NCI-H1092 treated with DMSO at 0.1 percent for 48 hours (cell line): ENCODE measurements at regions not wholly inside any gene's neighbourhood (a gene's known extent, or its start where the extent isn't known, plus 50 kb on each side); places are given as distances from the start of the nearest gene placed in this dataset.
"Not testable (repeated sequence)": the region's sequence is repeated elsewhere in the genome, so short reads cannot be mapped to it uniquely, and the experiment has no call there.

ENCODE experiments used
- DNase-seq: peaks from one replicate; lab custom pipeline; 2025; lab: John Stamatoyannopoulos, UW

DNA sequence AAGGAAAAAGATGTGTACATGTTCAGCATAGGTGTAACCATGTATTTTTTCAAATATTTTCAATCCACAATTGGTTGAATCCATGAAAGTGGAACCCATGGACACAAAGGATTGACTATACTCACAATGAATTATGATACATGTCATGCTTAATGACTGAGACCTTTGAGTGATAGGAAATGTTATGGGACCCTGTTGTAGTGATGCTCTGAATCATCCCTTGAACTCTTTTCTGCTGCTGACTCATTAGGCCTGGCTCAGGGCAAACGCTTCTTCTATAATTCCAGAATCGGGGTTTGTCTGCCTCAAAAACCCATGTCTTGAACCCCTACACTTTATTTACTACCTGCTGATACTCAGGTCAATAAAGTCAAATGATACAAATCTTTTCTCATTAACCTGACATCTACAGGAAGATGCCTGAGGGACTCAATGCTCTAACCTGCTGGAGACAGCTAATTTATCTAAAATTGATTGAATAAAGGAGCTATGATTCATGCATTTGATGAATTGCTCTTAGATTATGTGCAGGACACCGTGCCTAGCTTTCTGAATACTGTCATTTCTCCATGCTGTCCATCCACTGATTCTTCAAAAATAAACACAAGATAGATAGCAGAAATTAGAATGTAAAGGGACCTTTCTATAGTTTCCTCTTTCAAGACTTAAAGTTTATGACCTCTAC is 260.1 kb downstream of the PRELID2 start:
- DNase-seq = no peak

DNA sequence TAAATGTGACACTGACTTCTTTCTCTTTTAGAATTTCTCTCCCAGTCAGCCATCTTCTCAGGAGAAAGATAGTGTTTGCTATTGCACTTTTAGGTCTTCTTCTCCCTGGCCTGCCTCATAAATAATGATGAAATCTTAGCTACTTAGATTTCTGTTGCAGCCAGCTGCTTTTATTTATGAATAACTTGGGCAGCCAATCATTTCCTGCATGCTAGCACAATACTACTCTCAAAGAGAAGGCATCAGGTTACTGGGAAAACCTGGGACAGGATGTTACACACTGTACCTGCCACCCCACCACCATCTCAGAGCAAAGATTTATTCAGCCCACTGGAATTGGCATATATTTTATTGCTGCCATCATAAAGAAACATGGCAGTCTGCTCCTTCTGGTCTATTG is 266.6 kb downstream of the PRELID2 start:
- DNase-seq = no peak

DNA sequence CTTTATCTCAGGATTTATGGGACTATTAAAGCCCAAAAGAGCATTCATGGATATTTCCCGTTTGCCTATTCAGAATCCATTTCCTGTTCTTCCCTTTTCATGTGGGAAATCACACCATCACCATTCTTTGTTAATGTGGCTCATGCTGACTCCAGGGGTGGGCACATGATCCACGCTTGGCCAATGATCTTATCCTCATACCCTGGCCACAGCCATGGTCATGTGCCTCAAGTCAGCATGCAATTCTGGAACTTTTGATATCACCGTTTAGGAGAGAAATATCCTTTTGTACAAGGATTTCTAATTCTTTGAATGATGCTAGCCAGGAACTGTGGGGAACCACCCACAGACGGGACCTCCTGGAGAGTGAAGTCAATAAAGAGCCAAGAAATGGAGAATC is 272.2 kb downstream of the PRELID2 start:
- DNase-seq = no peak

DNA sequence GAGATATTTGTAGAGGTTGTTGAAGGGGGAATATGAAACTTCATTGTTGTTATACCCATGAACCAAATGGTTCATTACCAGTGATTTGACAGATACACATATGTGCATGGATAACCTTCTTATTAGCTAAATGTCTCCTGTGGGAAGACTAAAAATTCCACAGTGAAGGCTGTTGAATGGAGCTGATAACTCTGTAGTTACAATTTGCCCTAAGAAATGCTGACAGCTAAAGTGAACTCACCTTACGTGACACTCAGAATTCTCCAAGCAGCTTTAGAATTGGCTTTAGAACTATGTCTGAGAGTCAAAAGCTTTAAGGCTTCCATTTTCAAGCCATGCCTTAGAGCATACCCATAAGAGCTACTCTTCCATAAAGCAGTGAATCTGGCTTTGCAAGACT is 276.9 kb downstream of the PRELID2 start:
- DNase-seq = no peak

DNA sequence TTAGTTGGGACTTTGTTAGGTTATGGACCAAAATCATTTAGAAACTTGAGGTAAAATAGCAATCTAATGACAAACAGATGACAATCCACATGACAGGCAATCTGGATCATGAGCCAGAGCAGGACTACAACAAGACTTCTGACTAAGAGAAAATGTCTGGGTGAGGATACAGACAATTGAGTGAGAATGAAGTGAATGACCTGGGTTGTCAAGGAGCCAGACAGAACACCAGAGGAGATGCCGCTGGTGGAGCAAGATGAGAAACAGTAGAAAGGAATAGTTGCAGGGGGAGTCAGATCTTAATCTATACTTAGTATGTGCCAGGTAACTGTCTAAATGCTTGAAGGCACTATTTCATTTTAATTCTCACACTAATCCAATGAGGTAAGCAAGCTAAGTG is 277.8 kb downstream of the PRELID2 start:
- DNase-seq = no peak

DNA sequence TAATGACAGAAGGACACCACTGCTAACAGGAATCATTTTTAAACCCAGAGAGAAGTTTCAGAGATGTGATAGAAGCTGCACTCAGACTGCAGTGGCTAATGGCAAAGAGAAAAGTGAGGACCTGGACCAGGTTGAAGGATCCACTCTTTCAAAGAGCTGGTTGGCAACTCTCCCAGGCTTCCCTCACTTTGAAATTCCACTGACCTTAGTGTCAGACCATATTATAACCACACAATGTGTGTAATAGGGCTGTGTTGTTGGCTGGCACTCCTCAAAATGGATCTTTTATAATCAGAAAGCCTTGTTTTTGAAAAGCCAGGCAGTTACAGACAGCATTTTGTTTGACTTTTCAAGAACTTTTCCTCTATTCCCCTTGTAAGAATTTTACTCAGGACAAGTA is 280.7 kb downstream of the PRELID2 start:
- no peak for DNase-seq

DNA sequence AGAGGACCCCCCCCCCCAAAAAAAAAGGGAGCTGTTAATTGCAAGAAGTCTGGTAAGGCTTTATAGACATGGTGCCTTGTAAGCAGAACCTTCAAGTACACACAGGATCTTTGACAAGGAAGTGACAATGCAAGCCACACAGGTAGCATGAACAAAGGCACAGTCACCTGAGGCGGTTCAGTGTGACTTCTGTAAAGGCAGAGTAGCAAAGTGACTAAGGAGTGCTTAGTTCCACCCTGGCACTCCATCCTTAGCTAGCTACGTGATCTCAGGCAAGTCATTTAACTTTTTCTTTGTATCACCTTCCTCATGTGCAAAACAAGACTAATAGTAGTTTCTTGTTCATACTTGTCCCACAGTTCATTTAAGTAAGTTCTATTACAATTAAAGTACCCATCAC is 282.0 kb downstream of the PRELID2 start:
- DNase-seq = no peak

DNA sequence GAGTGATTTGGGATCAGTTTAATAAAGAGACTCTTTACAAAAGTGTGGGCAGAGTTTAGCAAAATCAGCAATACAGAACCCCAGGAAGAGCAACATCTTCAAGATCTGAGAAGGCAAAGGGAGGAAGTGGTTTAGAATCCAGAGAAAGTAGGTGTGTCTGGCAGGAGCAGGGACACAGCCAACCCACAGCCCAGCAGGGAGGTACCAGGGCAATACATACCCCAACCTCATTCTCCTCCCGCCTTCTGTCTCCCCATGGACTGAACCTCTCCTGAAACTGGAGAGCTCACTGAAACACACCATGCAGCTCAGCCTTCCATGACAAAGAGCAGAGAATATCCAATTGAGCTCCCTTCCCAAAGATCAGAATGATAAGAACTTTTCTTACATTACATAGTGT is 283.4 kb downstream of the PRELID2 start:
- DNase-seq = no peak

DNA sequence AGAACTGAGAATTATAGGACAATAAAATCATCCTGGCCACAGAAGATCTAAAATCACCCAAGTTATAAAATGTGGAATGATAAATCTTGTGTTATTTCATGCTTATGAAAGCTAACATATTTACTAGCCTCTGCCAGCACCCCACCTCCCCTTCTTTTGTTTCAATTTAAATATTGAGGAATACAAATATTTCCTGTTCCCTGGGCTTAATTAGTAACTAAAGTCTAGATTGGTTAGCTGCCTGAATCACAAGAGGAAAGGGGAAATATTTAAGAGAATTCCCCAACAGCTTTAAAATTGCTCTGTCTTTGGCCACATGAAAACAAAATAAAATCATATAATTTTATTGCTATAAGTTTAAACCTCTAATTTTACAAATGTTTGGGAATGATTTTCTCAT is 287.0 kb downstream of the PRELID2 start:
- no peak for DNase-seq

DNA sequence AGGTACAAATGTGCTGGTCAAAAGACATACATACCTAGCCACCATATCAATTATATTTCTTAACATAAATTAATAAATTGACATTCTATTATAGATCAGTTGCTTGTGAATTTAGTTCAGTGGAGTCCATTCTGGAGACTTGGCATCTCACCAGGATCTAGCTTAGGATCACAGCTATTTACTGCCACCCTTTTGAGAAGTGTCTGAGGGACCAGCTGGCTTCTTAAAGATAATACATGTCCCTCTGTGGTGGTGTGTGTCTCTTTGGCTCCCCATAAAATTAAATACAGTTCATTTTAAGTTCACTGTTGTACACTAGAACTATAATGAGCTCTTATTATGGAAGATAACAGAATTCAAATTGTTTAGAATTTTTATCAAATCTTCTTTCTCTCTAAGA is 290.7 kb downstream of the PRELID2 start:
- no peak for DNase-seq

DNA sequence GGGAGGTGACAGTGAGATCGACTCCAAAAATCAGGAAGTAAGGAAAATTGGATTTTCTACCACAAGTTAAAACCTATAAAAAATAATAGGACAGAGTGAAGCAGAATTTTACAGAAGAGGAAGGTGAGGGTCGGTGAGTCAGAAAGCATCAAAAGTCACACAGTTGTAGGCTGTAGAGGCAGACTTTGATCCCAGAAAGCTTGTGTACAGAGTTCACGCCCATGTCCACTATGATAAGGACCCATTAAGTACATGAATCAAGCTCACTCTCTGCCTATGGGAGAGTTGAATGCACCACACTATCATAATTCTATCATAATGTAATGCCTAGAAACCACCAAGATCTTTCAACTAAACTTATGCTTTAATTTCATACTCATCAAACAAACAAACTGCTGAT is 291.2 kb downstream of the PRELID2 start:
- DNase-seq = no peak

DNA sequence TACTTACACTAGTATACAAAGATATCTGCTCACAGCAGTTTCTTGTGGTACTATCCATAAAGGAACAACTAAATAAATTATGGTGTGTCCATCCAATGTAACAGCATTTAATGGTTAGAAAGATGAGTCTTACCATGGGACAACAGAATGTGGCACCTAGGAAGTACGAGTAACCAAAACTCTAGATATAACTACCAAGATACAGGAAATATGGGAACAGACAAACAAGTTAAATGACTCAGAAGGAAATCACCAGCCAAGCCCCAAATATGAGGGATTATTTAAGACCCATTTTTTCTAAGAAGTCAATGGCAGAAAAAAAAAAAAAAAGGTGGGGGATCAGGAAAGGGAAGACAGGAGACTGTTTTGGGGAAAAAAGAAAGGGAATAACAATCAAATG is 294.8 kb downstream of the PRELID2 start:
- DNase-seq = no peak

DNA sequence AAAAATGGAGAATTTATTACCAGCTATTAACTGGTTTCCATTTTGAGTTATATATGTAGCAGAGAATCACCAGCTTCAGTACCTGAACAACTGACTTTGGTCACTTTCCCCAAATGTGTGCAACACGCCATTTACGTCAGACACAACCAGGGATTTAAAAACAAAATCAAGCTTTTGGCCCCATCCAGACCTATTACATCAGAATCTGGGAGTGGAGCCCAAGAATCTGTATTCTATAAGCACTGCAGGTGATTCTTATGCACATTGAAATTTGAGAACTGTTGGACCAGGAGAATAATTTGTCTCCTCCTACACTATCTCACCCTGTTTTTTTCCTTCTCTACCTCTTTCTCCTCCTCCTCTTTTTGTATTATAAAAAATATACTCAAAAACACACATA is 295.9 kb downstream of the PRELID2 start:
- no peak for DNase-seq

DNA sequence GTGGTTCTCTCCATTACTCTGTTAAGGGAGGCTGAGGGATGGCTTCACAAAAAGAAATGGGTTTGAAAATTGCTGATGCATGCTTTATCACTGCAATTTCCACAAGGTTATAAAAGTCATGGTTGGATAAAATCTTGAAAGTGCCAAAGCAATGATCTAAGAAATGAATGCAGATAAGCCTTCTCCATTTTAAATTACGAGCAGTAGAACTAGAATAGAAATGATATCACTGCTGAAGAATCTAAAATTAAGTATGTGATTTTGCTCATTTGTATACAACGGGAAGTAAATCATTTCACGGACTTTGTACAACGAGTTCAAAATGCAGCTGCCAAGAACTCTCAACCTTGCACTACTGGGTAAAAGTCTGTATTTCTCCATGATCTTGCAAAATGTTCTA is 299.0 kb downstream of the PRELID2 start:
- DNase-seq = no peak

DNA sequence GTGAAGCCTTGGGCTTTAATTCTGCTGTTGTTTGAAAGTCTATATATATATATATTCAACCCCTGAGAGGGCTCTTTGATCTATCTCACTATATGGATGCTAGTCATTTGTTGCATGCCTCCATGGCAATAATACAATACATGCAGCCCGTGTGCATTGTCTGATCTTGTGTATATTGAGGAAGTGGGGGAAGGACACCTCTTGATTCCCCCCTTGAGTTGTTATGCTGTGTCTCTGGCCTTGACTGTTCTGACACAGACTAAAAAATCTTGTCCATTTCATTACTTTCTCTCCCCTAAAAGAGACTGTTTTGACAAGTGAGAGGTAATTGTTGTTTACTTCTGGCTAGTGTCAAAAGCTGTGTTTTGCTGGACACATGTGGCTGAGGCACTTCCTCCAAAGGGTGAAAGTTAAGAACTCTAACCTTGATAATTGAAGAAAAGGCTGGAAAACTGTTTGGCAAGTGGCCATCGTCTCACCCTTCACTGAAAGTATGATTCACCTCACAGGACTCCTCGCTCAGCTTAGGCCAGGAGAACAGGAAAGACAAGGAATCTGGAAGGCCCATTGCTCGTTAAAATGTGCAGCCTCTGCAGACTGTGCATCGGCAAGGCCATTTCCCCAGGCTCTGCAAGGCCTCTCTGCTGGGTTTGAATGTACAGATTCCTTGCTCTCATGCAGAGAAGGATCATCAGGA is 304.0 kb downstream of the PRELID2 start:
- no peak for DNase-seq

DNA sequence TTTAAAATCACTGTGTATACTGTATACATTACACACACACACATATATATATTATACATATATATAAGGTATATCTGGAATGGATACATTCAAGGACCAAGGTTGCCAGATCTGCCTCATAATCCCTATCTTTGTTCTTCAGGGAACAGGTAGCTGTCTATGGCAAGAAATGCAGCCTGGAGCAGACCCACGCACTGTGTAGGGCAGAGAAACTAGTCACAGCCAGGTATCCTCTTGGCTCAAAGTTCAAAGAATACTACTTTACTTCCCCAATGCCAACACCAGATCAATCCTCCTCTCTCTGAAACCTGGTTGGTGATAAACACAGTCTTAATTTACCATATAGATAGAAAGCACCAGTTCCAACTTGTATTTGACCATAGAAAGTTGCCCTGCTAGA is 313.6 kb downstream of the PRELID2 start:
- no peak for DNase-seq

DNA sequence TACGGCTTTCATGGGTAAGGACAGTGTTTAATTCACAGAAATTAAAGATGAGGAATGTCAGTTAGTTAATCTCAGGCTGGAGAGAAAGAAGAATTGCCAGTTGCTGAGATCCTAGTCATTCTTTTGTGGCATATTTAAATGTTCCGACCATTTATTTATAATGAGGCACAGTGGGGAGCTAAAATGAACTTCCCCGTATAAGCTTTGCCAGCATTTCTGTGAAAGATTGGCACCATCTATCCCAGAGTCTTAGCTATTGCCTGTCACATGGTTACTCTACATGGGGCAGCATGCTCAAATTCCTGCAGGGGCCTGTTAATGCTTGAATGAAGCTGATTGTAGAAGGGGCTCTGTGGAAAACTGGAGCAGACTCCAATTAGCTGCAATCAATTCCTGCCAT is 314.1 kb downstream of the PRELID2 start:
- DNase-seq = no peak

DNA sequence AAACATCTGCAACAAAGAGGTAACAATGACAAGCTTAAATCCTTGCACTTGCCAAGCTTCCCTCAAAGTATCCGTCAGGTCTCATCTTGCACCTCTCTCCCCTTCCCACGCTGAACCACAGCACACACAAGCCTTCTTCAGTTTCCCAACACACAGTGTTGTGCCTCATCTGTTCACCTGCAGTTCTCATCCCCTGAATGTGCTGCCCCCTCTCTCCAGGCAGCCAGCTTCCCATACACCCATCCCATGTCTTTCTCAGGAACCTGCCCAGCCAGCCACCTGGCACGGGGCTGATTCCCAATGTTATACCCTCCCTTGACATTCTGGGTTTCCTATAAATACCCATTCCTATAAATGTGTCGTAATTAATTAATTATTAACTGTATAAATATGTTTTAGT is 314.8 kb downstream of the PRELID2 start:
- DNase-seq = no peak

DNA sequence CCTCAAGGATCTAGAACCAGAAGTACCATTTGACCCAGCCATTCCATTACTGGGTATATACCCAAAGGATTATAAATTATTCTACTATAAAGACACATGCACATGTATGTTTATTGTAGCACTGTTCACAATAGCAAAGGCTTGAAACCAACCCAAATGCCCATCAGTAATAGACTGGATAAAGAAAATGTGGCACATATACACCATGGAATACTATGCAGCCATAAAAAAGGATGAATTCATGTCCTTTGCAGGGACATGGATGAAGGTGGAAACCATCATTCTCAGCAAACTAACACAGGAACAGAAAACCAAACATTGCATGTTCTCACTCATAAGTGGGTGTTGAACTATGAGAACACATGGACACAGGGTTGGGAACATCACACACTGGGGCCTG is 317.6 kb downstream of the PRELID2 start:
- DNase-seq = not testable (repeated sequence)

DNA sequence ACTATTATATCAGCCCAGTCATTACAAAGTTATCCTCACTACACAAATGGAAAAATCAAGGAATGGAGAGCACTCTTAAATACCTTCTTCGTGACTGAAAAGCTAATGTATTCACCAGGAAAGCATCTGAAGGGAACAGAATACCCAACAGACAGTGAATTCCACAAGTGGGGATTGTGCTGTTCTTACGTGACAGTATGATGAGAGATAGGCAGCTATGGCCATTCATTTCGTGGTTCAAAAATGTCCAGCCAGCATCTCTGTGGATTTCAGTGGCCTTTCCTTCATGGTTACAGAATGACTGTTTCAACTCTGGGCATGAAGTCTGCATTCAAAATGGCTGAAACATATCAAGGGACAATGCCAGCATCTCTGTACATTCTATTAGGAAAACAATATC is 323.8 kb downstream of the PRELID2 start:
- no peak for DNase-seq

DNA sequence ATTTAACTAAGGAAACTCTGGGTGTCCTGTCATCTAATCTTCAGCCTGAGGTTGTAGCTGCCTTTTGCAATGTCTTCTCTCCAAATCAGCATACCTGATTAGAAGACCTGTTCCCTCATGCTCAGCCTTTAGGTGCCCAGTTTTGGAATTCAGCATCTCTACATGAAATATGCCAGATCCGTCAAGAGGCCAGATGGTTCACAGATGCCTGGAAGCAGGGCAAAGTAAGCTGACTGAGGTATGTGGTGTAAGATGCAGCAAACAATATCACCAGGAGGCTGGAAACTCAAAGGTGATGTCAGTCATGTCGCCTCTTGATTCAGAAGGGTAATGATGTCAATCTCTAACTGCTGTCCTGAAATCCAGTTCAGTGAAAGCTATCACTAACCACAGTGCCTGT is 324.4 kb downstream of the PRELID2 start:
- DNase-seq = no peak

DNA sequence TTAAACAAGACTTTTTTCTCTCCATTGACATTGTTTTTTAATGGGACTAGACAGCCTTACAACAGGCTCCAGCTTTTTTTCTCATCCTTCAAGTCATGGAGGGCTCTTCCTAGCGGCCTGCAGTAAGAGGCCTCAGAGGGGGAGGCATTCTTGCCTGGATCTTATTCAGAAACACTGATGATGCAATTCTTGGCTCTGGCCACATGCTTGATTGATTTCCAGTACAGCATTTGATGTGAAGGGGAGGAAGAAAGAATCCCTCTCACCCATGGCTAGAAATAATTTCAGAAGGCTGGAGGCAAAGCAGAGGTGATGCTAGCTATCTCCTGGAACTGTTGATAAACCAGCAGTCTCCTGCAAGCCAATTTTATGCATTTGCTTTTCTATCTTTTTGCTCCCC is 324.8 kb downstream of the PRELID2 start:
- DNase-seq = no peak

DNA sequence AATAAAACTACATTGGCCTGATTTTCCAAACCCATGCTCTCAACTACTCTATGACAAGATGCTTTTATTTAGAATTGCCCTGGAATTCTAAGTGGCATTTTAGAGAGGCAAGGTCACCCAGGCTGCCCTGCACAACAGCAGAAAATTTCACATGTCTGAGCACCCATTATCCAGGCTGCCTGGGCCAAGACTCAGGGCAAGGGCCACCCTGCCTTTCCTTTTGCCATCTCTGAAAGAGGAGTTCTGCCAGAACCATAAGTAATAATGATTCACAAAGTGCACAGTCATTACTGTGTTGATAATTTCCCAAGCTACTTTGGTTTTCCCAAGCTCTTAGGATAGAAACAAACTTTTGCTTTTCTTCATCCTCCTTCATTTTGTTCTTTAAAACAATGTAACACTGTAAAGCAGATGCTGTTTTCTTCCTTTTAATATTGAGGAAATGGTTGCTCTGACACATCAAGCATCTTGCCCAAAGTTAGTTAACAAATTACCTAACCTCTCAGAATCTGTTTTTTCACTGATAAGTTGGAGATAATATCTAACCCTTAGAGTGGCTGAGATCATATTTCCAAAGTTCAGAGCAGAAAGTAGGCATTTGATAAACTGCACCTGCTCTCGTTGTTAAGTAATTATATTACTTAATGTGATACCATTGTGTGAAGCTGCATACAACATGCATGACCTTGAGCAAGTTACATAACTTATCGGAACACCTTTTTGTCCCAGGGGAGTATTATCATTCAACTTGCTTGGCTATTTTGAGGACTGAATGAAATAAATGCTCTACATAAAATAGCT is 325.6 kb downstream of the PRELID2 start:
- DNase-seq = no peak
